H1 (cell line): ENCODE measurements at regions not wholly inside any gene's neighbourhood (a gene's known extent, or its start where the extent isn't known, plus 50 kb on each side); places are given as distances from the start of the nearest gene placed in this dataset.

Source experiments
- CTCF ChIA-PET: fragments of 300-600 bp; sonication (Branson Sonifier 250); formaldehyde crosslinking; loops from one replicate; lab custom pipeline; 2021; ENCODE audit not compliant: partially characterized antibody; lab: Charles Lee
- POLR2A ChIA-PET: fragments of 300-600 bp; sonication (Branson Sonifier 250); formaldehyde crosslinking; loops from one replicate; lab custom pipeline; 2021; ENCODE audit warnings: inconsistent platforms; ENCODE audit not compliant: partially characterized antibody; lab: Charles Lee
- DNase-seq, 2 experiments: peaks; one replicate each; pipeline versions ENCODE4 v3.0.0 to v3.0.0-alpha.2; 2010 to 2022; ENCODE audit warnings: low spot score in 2 of 2, low read depth in 1 of 2, mixed read lengths in 1 of 2
- FAIRE-seq: peaks from 2 replicates; lab custom pipeline; 2011; peaks lifted over from hg19 to GRCh38; lab: Jason Lieb, UNC
- H2AFZ ChIP-seq: 2 replicates; pipeline ENCODE4 v1.8.1; 2012; ENCODE audit warnings: low read length, inconsistent platforms
- H2AK5ac ChIP-seq: 2 replicates; pipeline ENCODE4 v1.6.1; 2013; ENCODE audit warnings: low read depth, low read length
- H2BK120ac ChIP-seq: replicated peaks from 2 replicates; pipeline ENCODE3; 2013; ENCODE audit warnings: low read depth, low read length, inconsistent platforms
- H2BK12ac ChIP-seq: 2 replicates; pipeline ENCODE4 v1.6.1; 2013; ENCODE audit warnings: low read depth, low read length
- H2BK15ac ChIP-seq: 2 replicates; pipeline ENCODE4 v1.6.1; 2013; ENCODE audit warnings: low read length
- H2BK20ac ChIP-seq: 2 replicates; pipeline ENCODE4 v1.6.1; 2013; ENCODE audit warnings: low read length
- H2BK5ac ChIP-seq: 2 replicates; pipeline ENCODE4 v1.6.1; 2013; ENCODE audit warnings: low read depth, low read length
- H3K14ac ChIP-seq: 2 replicates; pipeline ENCODE4 v1.6.1; 2013; ENCODE audit warnings: inconsistent platforms; ENCODE audit not compliant: insufficient read length
- H3K18ac ChIP-seq: 2 replicates; pipeline ENCODE4 v1.6.1; 2013; ENCODE audit warnings: low read length; ENCODE audit errors: extremely low read depth
- H3K23ac ChIP-seq: 2 replicates; pipeline ENCODE4 v1.6.1; 2013; ENCODE audit warnings: inconsistent platforms; ENCODE audit not compliant: insufficient read length
- H3K23me2 ChIP-seq: 2 replicates; pipeline ENCODE4 v1.6.1; 2013; ENCODE audit warnings: low read depth, low read length
- H3K27ac ChIP-seq: 2 replicates; pipeline ENCODE4 v1.6.1; 2011; ENCODE audit warnings: low read depth, low read length, inconsistent platforms
- H3K27me3 ChIP-seq, 4 experiments: replicated peaks in 1 of 4; 1 replicate in 1 of 4; 2 replicates in 3 of 4; pipeline versions ENCODE4 v1.6.1 to v1.8.1; 2011 to 2013; ENCODE audit warnings: low read length in 3 of 4, mild to moderate bottlenecking in 3 of 4, inconsistent platforms in 2 of 4, mixed read lengths in 2 of 4, moderate library complexity in 1 of 4; ENCODE audit not compliant: control insufficient read depth in 3 of 4, insufficient read depth in 3 of 4; ENCODE audit errors: extremely low read depth in 1 of 4
- H3K36me3 ChIP-seq, 4 experiments: 2 replicates each; pipeline versions ENCODE4 v1.6.1 to v1.8.1; 2011 to 2013; ENCODE audit warnings: mild to moderate bottlenecking in 4 of 4, low read length in 3 of 4, moderate library complexity in 2 of 4, control low read depth in 1 of 4, inconsistent platforms in 1 of 4; ENCODE audit not compliant: insufficient read depth in 4 of 4, control insufficient read depth in 2 of 4
- H3K4ac ChIP-seq: replicated peaks from 2 replicates; pipeline ENCODE3; 2013; ENCODE audit warnings: low read length, low read depth, mixed read lengths, inconsistent platforms; ENCODE audit not compliant: insufficient read length
- H3K4me1 ChIP-seq, 4 experiments: replicated peaks in 1 of 4; 1 replicate in 1 of 4; 2 replicates in 3 of 4; pipeline versions ENCODE4 v1.6.1 to v1.8.1; 2011 to 2013; ENCODE audit warnings: low read length in 3 of 4, inconsistent platforms in 2 of 4, mixed read lengths in 1 of 4; ENCODE audit not compliant: insufficient read depth in 4 of 4, control insufficient read depth in 3 of 4
- H3K4me2 ChIP-seq, 2 experiments: 2 replicates each; pipeline versions ENCODE4 v1.6.1 to v1.8.1; 2011 to 2013; ENCODE audit warnings: low read depth in 2 of 2, low read length in 2 of 2, control low read depth in 1 of 2, inconsistent platforms in 1 of 2, mild to moderate bottlenecking in 1 of 2; ENCODE audit not compliant: insufficient read depth in 1 of 2
- H3K4me3 ChIP-seq, 4 experiments: fragments of 200-600, 300-600 bp in 1 of 4; sonication (generic), shearing (Covaris generic), sonication (Bioruptor Twin) in 1 of 4; 2 replicates each; pipeline versions ENCODE4 v1.5.1 to v1.8.1; 2011 to 2016; ENCODE audit warnings: low read length in 4 of 4, low read depth in 3 of 4, control low read depth in 2 of 4, inconsistent platforms in 2 of 4, mild to moderate bottlenecking in 2 of 4, mixed read lengths in 1 of 4, moderate library complexity in 1 of 4; ENCODE audit not compliant: insufficient read depth in 2 of 4; ENCODE audit errors: extremely low read depth in 1 of 4
- H3K56ac ChIP-seq: replicated peaks from 2 replicates; pipeline ENCODE3; 2013; ENCODE audit warnings: low read depth, mild to moderate bottlenecking, mixed read lengths, low read length, inconsistent platforms; ENCODE audit not compliant: insufficient read length
- H3K79me1 ChIP-seq: 2 replicates; pipeline ENCODE4 v1.6.1; 2013; ENCODE audit warnings: low read depth, low read length, control low read depth
- H3K79me2 ChIP-seq, 2 experiments: 2 replicates each; pipeline versions ENCODE4 v1.6.1 to v1.8.1; 2012 to 2013; ENCODE audit warnings: low read length in 2 of 2, mild to moderate bottlenecking in 2 of 2, inconsistent platforms in 1 of 2; ENCODE audit not compliant: insufficient read depth in 2 of 2, control insufficient read depth in 1 of 2
- H3K9ac ChIP-seq, 4 experiments: replicated peaks in 1 of 4; 1 replicate in 1 of 4; 2 replicates in 3 of 4; pipeline versions ENCODE4 v1.6.1 to v1.8.1; 2011 to 2013; ENCODE audit warnings: low read depth in 3 of 4, low read length in 3 of 4, control low read depth in 2 of 4, mild to moderate bottlenecking in 2 of 4, moderate library complexity in 2 of 4, inconsistent platforms in 1 of 4; ENCODE audit errors: extremely low read depth in 1 of 4
- H3K9me3 ChIP-seq, 2 experiments: 2 replicates each; pipeline versions ENCODE4 v1.6.1 to v1.8.1; 2012 to 2013; ENCODE audit warnings: mild to moderate bottlenecking in 2 of 2, moderate library complexity in 2 of 2, control low read depth in 1 of 2, inconsistent platforms in 1 of 2, low read depth in 1 of 2, low read length in 1 of 2, mixed read lengths in 1 of 2; ENCODE audit not compliant: insufficient read depth in 2 of 2
- H4K20me1 ChIP-seq, 2 experiments: replicated peaks in 1 of 2; 2 replicates each; pipeline versions ENCODE3 to v1.8.1; 2011 to 2013; ENCODE audit warnings: inconsistent platforms in 2 of 2, low read length in 2 of 2, mild to moderate bottlenecking in 1 of 2; ENCODE audit not compliant: insufficient read depth in 2 of 2, control insufficient read depth in 1 of 2
- H4K5ac ChIP-seq: 2 replicates; pipeline ENCODE4 v1.6.1; 2013; ENCODE audit warnings: low read length, low read depth, mixed read lengths, inconsistent platforms; ENCODE audit not compliant: insufficient read length
- H4K8ac ChIP-seq: 2 replicates; pipeline ENCODE4 v1.8.0; 2013; ENCODE audit warnings: mild to moderate bottlenecking, moderate library complexity, low read length, inconsistent platforms; ENCODE audit not compliant: insufficient read depth; ENCODE audit errors: extremely low read depth
- H4K91ac ChIP-seq: replicated peaks from 2 replicates; pipeline ENCODE3; 2013; ENCODE audit warnings: low read length, mixed read lengths, inconsistent platforms; ENCODE audit not compliant: insufficient read length
- GABPA ChIP-seq: IDR thresholded peaks from 2 replicates; pipeline ENCODE4 v1.6.1; 2011; ENCODE audit warnings: mild to moderate bottlenecking, low read length, moderate library complexity, borderline replicate concordance; ENCODE audit not compliant: insufficient read depth
- SAP30 ChIP-seq: fragments of 300-600 bp; sonication (generic); IDR thresholded peaks from 2 replicates; pipeline ENCODE4 v1.7.1; 2012; ENCODE audit warnings: low read length, moderate library complexity, mild to moderate bottlenecking, inconsistent platforms; ENCODE audit not compliant: insufficient read depth, insufficient replicate concordance
- WGBS, 2 experiments: shearing (Covaris generic) in 1 of 2; methylation state at CpG; one replicate each; pipeline versions ENCODE4 v1.1.6 to v1.1.7; 2013 to 2015; ENCODE audit warnings: low lambda C conversion rate in 2 of 2, mixed read lengths in 2 of 2, inconsistent platforms in 1 of 2, low coverage in 1 of 2, missing lambda C conversion rate in 1 of 2; ENCODE audit not compliant: insufficient replicate concordance in 2 of 2, insufficient coverage in 1 of 2, insufficient read length in 1 of 2; ENCODE audit errors: extremely low coverage in 1 of 2, missing lambda C conversion rate in 1 of 2; 5-methylcytosine and 5-hydroxymethylcytosine counted together

DNA sequence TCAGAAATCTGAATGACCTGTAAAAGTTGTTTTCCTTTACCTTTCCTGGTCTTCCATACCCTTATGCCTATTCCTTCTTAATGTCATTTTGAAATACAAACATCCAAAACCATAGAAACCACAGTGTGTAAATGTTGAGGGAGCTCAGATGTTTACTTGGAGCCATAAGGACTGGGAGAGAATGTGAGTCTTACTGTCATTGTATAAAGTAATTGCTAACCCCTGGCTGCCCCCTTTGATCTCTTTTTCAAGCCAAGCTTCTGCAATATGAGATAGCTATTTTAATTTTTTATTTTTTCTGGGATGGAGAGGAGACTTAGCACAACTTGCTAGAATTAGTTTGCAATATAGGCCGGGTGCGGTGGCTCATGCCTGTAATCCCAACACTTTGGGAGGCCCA is 124.4 kb upstream of the AKIRIN2 start:
- ChIA-PET CTCF (no interaction called here), POLR2A (no interaction called here)
- no peak overlapping the region for H3K56ac ChIP-seq
- no peak for DNase-seq
- TF ChIP-seq GABPA (no peak), SAP30 (no peak)
- no peak overlapping the region for H4K5ac ChIP-seq
- no peaks in the 10 kb centered on the region for H3K36me3 ChIP-seq
- H3K27me3 ChIP-seq: no peaks in the 10 kb centered on the region
- no peak overlapping the region for H2BK20ac ChIP-seq
- H3K79me2 ChIP-seq: no peaks in the 10 kb centered on the region
- FAIRE-seq: no peak
- no peak overlapping the region for H4K8ac ChIP-seq
- H3K4me1 ChIP-seq: no peaks in the 10 kb centered on the region
- no peak overlapping the region for H3K4ac ChIP-seq
- H3K14ac ChIP-seq: no peak overlapping the region
- no peak overlapping the region for H3K18ac ChIP-seq
- H3K27ac ChIP-seq: no peak overlapping the region
- no peak overlapping the region for H2BK12ac ChIP-seq
- H2BK15ac ChIP-seq: no peak overlapping the region
- H3K9ac ChIP-seq: no peak overlapping the region
- no peaks in the 10 kb centered on the region for H3K9me3 ChIP-seq
- H3K79me1 ChIP-seq: no peaks in the 10 kb centered on the region
- no peaks in the 10 kb centered on the region for H4K20me1 ChIP-seq
- no peak overlapping the region for H2BK5ac ChIP-seq
- H2BK120ac ChIP-seq: no peak overlapping the region
- no peak overlapping the region for H3K4me2 ChIP-seq
- no peak overlapping the region for H3K4me3 ChIP-seq
- H2AK5ac ChIP-seq: no peak overlapping the region
- no peak overlapping the region for H3K23ac ChIP-seq
- no peaks in the 10 kb centered on the region for H3K23me2 ChIP-seq
- no peak overlapping the region for H4K91ac ChIP-seq
- no peak overlapping the region for H2AFZ ChIP-seq
- 92% methylated on average over 2 of the region's 2 CpGs; no CpG with 5 or more reads in 1 of the 2 experiments for WGBS, 2 experiments
